HG03095 (cell line): ENCODE measurements at regions not wholly inside any gene's neighbourhood (a gene's known extent, or its start where the extent isn't known, plus 50 kb on each side); places are given as distances from the start of the nearest gene placed in this dataset.

Experiments used
- ATAC-seq: cut with Tn5 transposase; IDR thresholded peaks from one replicate; pipeline ENCODE4 v1.9.1; 2021; ENCODE audit warnings: moderate library complexity; ENCODE audit not compliant: unreplicated experiment

GRCh38 chr1:65670518-65670917, 122.2 kb upstream of the PDE4B start:
- ATAC-seq = no peak

DNA sequence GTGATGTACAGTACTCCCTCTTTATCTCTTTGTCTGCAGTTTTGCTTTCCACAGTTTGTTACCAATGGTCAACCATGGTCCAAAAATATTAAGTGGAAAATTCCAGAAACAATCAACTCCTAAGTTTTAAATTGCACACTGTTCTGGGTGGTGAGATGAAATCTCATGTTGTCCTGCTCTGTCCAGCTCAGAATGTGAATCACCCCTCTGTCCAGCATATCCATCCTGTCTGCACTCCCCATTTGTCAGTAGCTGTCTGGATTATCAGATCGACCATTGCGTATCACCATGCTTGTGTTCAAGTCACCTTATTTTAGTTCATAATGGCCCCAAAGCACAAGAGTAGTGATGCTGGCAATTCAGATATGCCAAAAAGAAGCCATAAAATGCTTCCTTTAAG, 118.2 kb upstream of the PDE4B start:
- no peak for ATAC-seq

- ATAC-seq = no peak
These were observed 112.9 kb upstream of the PDE4B start for GRCh38 chr1:65679773-65680172.

DNA sequence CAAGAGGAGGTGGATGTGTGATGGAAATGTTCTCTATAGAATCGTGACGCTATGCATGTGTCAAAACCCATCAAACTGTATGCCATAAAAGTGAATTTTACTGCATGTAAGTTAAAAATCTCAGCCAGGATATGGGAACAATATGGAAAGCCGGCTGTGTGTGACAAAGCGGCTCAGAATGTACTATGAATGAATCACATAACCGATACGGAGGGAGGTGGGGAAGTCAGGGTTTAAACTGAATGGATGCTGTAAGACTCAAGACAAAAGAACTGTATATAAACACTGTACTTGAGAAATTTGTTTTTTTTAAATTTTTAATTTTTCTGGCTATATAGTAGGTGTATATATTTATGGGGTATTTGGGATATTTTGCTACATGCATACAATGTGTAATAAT, 111.6 kb upstream of the PDE4B start:
- ATAC-seq = no peak

DNA sequence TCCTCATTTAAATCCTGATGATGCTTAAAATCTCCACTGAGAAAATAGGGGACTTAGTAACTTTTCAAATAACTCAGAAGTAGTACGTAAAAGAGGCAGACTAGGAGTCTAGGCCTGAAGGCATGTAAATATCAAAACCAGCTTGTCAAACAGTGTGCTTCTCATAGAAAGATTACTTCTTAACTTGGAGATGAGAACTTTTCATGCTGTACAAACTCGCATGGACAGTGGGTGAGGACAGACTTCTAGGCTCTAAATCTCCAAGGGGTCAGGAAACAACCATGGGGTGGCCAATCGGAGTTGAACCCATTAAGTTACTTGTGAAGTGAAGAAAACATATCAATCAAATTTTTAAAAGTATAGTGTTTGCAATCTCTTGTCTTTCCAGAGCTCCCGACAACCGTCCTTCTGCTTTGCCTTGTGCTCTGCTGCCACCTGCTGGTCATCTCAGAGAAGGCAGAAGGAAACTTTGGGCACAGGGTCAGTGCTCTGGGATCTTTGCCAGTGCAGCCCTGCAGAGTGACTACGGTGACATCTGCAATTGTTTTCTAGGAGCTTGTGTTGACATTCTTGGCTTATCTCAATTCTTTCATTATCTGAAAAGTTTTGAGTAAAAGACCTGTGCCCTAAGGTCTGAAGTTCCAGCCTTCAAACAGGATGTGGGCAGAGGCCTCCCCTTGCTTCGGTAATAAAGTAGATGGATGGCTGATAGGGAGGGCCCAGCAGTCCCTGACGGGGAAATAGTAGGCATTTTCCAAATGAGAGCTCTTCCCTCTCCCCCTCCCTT, 105.1 kb upstream of the PDE4B start:
- ATAC-seq = peak; percentile 82

DNA sequence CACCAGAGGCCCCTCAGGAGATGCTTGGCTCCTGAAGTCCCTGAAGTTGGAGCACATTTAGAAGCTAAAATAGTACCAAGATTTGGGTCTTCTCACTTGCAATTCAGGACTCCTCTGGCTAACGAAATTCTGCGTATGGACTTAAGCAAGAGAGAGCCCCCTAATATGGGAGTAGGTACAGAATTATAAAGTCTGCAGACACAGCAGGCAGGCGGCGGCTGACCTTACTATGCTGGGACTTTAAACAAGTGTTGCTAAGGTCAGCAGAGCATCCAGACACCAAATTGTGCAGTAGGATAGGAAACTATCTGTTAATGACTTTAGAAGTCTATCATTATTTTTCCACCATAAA, 104.5 kb upstream of the PDE4B start:
- no peak for ATAC-seq

DNA sequence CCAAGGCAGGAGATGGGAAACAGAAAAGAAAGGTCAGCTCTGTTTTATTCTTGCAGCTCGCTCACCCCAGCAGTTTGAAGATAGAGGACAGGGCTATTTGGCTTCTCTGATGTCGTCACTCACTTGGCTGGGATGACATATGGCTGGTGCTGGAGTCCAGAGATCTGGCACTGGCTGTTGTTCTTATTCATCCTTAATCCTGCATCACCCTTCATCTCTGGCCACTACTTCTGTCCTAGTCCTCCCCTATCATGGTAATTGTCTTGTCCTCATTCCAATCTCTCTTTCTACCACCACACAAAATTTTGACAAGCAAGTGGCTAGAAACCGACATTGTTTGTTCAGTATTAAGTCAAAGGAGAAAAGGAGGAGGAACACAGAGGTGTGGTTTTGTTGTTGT, 103.8 kb upstream of the PDE4B start:
- no peak for ATAC-seq

- no peak for ATAC-seq
These were observed 101.4 kb upstream of the PDE4B start for GRCh38 chr1:65691152-65691900.

DNA sequence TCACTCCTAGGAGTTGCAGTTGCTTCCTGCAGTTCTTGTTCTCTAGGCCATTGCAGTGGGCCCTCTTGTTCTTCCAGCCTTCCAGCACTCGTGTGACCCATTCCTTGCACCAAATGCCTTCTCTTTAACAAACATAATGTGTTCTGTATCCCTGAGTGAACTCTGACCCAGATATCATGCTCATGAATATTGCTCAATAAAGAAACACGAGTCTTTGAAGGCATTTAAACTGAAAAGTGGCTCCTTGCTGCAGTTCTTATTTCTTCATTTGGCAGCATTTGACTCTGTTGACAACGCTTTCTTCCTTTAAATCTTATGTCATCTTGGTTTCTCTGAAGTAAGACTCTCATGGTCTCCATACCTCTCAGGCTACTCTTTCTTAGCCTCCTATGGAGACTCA, 100.7 kb upstream of the PDE4B start:
- no peak for ATAC-seq

DNA sequence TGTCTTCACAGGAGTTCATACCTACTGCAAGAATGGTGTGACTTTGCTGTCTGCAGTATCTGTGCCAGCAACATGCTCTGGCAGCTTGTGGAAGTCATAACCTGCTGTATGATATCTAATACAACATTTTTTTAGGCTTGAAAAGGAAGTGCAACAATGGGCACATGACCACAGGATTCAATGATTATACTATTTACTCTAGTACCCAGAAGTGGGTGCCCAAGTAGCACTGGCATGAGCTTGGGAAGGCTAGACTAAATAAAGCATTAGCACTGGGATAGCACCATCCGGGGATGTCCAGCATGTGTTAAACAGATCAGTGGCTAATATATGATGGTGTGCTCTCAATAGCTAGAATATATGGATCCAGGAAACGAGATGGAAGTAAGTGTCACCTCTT, 98.6 kb upstream of the PDE4B start:
- ATAC-seq = no peak

DNA sequence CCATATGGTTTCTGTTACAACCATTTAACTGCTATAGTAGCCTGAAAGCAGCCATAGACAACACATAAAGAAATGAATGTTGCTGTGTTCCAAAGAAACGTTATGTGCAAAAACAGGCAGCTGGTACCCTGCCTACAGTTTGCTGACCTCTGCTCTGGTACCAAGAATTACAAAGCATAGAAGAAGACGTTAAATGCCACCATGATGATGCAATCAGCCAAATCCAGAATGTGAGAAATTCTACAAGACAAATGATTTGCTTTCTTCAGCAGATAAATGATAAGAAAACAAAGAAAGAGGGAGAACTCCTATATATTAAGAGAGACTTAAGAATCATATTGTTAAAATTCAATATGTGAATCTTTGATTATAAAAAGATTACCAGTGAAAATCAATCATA, 97.8 kb upstream of the PDE4B start:
- no peak for ATAC-seq

GRCh38 chr1:65698590-65698989, 94.1 kb upstream of the PDE4B start:
- ATAC-seq = no peak

- ATAC-seq = peak; percentile 50
These were observed 88.8 kb upstream of the PDE4B start for GRCh38 chr1:65703853-65704252.

- peak; percentile 42 for ATAC-seq
These were observed 88.4 kb upstream of the PDE4B start for GRCh38 chr1:65704318-65704717.

DNA sequence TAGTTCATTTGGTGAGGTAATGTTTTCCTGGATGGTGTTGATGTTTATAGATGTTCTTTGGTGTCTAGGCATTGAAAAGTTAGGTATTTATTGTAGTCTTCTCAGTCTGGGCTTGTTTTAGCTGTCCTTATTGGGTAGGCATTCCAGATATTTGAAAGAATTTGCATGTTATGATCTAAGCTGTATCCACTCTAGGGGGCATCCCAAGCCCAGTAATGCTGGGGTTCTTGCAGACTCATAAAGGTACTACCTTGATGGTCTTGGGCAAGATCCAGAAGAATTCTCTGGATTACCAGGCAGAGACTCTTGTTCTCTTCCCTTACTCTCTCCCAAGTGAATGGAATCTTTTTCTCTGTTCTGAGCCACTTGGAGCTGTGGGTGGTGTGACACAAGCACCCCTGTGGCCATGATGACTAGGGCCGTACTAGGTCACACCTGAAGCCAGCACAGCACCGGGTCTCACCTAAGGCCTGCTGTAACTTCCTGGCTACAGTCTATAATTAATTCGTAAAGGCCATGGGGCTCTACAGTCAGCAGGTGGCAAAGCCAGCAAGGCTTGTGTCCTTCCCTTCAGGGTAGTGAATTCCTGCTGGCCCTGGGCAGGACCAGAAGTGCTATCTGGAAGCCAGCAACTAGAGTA, 74.8 kb upstream of the PDE4B start:
- ATAC-seq = no peak

- no peak for ATAC-seq
These were observed 73.3 kb upstream of the PDE4B start for GRCh38 chr1:65719391-65719790.

- no peak for ATAC-seq
These were observed 70.2 kb upstream of the PDE4B start for GRCh38 chr1:65722461-65722860.

GRCh38 chr1:65724151-65724550, 68.5 kb upstream of the PDE4B start:
- ATAC-seq = no peak

DNA sequence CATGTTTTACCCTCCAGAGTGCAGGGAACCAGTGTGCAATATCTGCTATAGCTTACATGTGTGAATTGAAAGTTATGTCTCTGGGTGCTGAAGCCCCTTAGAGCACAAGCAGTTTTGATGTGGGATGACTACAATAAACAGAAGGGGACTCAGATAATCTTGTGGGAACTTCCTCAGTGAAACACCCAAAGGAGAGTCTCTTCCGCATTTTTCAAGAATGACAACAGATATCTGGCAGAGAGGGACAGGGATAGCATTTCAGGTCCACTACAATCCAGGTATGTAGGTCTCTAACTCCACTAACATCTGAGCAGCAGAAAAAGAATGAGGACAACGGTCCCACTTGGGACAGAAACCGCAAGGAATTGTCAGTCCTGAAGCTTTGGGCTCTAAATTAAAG, 67.6 kb upstream of the PDE4B start:
- ATAC-seq = no peak

DNA sequence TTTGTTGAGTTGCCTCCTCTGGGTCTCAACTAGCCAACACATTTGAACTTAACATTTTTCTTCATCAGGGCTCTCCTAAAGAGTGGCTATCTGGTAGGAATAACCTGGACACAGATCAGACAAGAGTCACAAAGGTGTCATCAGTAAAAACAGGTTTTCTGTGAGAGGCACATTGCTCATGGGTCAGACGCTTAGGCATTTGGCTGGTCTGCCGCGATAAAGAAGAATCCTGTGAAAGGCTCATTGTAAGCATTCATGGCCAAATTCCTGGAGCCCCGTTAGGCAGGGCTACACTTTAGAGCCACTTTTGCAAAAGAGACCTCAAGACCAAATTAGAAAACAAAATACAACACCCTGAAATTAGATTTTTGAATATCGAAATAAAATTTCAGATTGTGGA, 64.2 kb upstream of the PDE4B start:
- ATAC-seq = no peak

- ATAC-seq = no peak
These were observed 63.4 kb upstream of the PDE4B start for GRCh38 chr1:65729259-65729658.

- ATAC-seq = no peak
These were observed 57.7 kb upstream of the PDE4B start for GRCh38 chr1:65734979-65735378.
